H1 (cell line): ENCODE measurements at regions not wholly inside any gene's neighbourhood (a gene's known extent, or its start where the extent isn't known, plus 50 kb on each side); places are given as distances from the start of the nearest gene placed in this dataset.

Experiments used
- CTCF ChIA-PET: fragments of 300-600 bp; sonication (Branson Sonifier 250); formaldehyde crosslinking; loops from one replicate; lab custom pipeline; 2021; ENCODE audit not compliant: partially characterized antibody; lab: Charles Lee
- POLR2A ChIA-PET: fragments of 300-600 bp; sonication (Branson Sonifier 250); formaldehyde crosslinking; loops from one replicate; lab custom pipeline; 2021; ENCODE audit warnings: inconsistent platforms; ENCODE audit not compliant: partially characterized antibody; lab: Charles Lee
- DNase-seq, 2 experiments: peaks; one replicate each; pipeline versions ENCODE4 v3.0.0 to v3.0.0-alpha.2; 2010 to 2022; ENCODE audit warnings: low spot score in 2 of 2, low read depth in 1 of 2, mixed read lengths in 1 of 2
- FAIRE-seq: peaks from 2 replicates; lab custom pipeline; 2011; peaks lifted over from hg19 to GRCh38; lab: Jason Lieb, UNC
- H2AFZ ChIP-seq: 2 replicates; pipeline ENCODE4 v1.8.1; 2012; ENCODE audit warnings: low read length, inconsistent platforms
- H2AK5ac ChIP-seq: 2 replicates; pipeline ENCODE4 v1.6.1; 2013; ENCODE audit warnings: low read depth, low read length
- H2BK120ac ChIP-seq: replicated peaks from 2 replicates; pipeline ENCODE3; 2013; ENCODE audit warnings: low read depth, low read length, inconsistent platforms
- H2BK12ac ChIP-seq: 2 replicates; pipeline ENCODE4 v1.6.1; 2013; ENCODE audit warnings: low read depth, low read length
- H2BK15ac ChIP-seq: 2 replicates; pipeline ENCODE4 v1.6.1; 2013; ENCODE audit warnings: low read length
- H2BK20ac ChIP-seq: 2 replicates; pipeline ENCODE4 v1.6.1; 2013; ENCODE audit warnings: low read length
- H2BK5ac ChIP-seq: 2 replicates; pipeline ENCODE4 v1.6.1; 2013; ENCODE audit warnings: low read depth, low read length
- H3K14ac ChIP-seq: 2 replicates; pipeline ENCODE4 v1.6.1; 2013; ENCODE audit warnings: inconsistent platforms; ENCODE audit not compliant: insufficient read length
- H3K18ac ChIP-seq: 2 replicates; pipeline ENCODE4 v1.6.1; 2013; ENCODE audit warnings: low read length; ENCODE audit errors: extremely low read depth
- H3K23ac ChIP-seq: 2 replicates; pipeline ENCODE4 v1.6.1; 2013; ENCODE audit warnings: inconsistent platforms; ENCODE audit not compliant: insufficient read length
- H3K23me2 ChIP-seq: 2 replicates; pipeline ENCODE4 v1.6.1; 2013; ENCODE audit warnings: low read depth, low read length
- H3K27ac ChIP-seq: 2 replicates; pipeline ENCODE4 v1.6.1; 2011; ENCODE audit warnings: low read depth, low read length, inconsistent platforms
- H3K27me3 ChIP-seq, 4 experiments: replicated peaks in 1 of 4; 1 replicate in 1 of 4; 2 replicates in 3 of 4; pipeline versions ENCODE4 v1.6.1 to v1.8.1; 2011 to 2013; ENCODE audit warnings: low read length in 3 of 4, mild to moderate bottlenecking in 3 of 4, inconsistent platforms in 2 of 4, mixed read lengths in 2 of 4, moderate library complexity in 1 of 4; ENCODE audit not compliant: control insufficient read depth in 3 of 4, insufficient read depth in 3 of 4; ENCODE audit errors: extremely low read depth in 1 of 4
- H3K36me3 ChIP-seq, 4 experiments: 2 replicates each; pipeline versions ENCODE4 v1.6.1 to v1.8.1; 2011 to 2013; ENCODE audit warnings: mild to moderate bottlenecking in 4 of 4, low read length in 3 of 4, moderate library complexity in 2 of 4, control low read depth in 1 of 4, inconsistent platforms in 1 of 4; ENCODE audit not compliant: insufficient read depth in 4 of 4, control insufficient read depth in 2 of 4
- H3K4ac ChIP-seq: replicated peaks from 2 replicates; pipeline ENCODE3; 2013; ENCODE audit warnings: low read length, low read depth, mixed read lengths, inconsistent platforms; ENCODE audit not compliant: insufficient read length
- H3K4me1 ChIP-seq, 4 experiments: replicated peaks in 1 of 4; 1 replicate in 1 of 4; 2 replicates in 3 of 4; pipeline versions ENCODE4 v1.6.1 to v1.8.1; 2011 to 2013; ENCODE audit warnings: low read length in 3 of 4, inconsistent platforms in 2 of 4, mixed read lengths in 1 of 4; ENCODE audit not compliant: insufficient read depth in 4 of 4, control insufficient read depth in 3 of 4
- H3K4me2 ChIP-seq, 2 experiments: 2 replicates each; pipeline versions ENCODE4 v1.6.1 to v1.8.1; 2011 to 2013; ENCODE audit warnings: low read depth in 2 of 2, low read length in 2 of 2, control low read depth in 1 of 2, inconsistent platforms in 1 of 2, mild to moderate bottlenecking in 1 of 2; ENCODE audit not compliant: insufficient read depth in 1 of 2
- H3K4me3 ChIP-seq, 4 experiments: fragments of 200-600, 300-600 bp in 1 of 4; sonication (generic), shearing (Covaris generic), sonication (Bioruptor Twin) in 1 of 4; 2 replicates each; pipeline versions ENCODE4 v1.5.1 to v1.8.1; 2011 to 2016; ENCODE audit warnings: low read length in 4 of 4, low read depth in 3 of 4, control low read depth in 2 of 4, inconsistent platforms in 2 of 4, mild to moderate bottlenecking in 2 of 4, mixed read lengths in 1 of 4, moderate library complexity in 1 of 4; ENCODE audit not compliant: insufficient read depth in 2 of 4; ENCODE audit errors: extremely low read depth in 1 of 4
- H3K56ac ChIP-seq: replicated peaks from 2 replicates; pipeline ENCODE3; 2013; ENCODE audit warnings: low read depth, mild to moderate bottlenecking, mixed read lengths, low read length, inconsistent platforms; ENCODE audit not compliant: insufficient read length
- H3K79me1 ChIP-seq: 2 replicates; pipeline ENCODE4 v1.6.1; 2013; ENCODE audit warnings: low read depth, low read length, control low read depth
- H3K79me2 ChIP-seq, 2 experiments: 2 replicates each; pipeline versions ENCODE4 v1.6.1 to v1.8.1; 2012 to 2013; ENCODE audit warnings: low read length in 2 of 2, mild to moderate bottlenecking in 2 of 2, inconsistent platforms in 1 of 2; ENCODE audit not compliant: insufficient read depth in 2 of 2, control insufficient read depth in 1 of 2
- H3K9ac ChIP-seq, 4 experiments: replicated peaks in 1 of 4; 1 replicate in 1 of 4; 2 replicates in 3 of 4; pipeline versions ENCODE4 v1.6.1 to v1.8.1; 2011 to 2013; ENCODE audit warnings: low read depth in 3 of 4, low read length in 3 of 4, control low read depth in 2 of 4, mild to moderate bottlenecking in 2 of 4, moderate library complexity in 2 of 4, inconsistent platforms in 1 of 4; ENCODE audit errors: extremely low read depth in 1 of 4
- H3K9me3 ChIP-seq, 2 experiments: 2 replicates each; pipeline versions ENCODE4 v1.6.1 to v1.8.1; 2012 to 2013; ENCODE audit warnings: mild to moderate bottlenecking in 2 of 2, moderate library complexity in 2 of 2, control low read depth in 1 of 2, inconsistent platforms in 1 of 2, low read depth in 1 of 2, low read length in 1 of 2, mixed read lengths in 1 of 2; ENCODE audit not compliant: insufficient read depth in 2 of 2
- H4K20me1 ChIP-seq, 2 experiments: replicated peaks in 1 of 2; 2 replicates each; pipeline versions ENCODE3 to v1.8.1; 2011 to 2013; ENCODE audit warnings: inconsistent platforms in 2 of 2, low read length in 2 of 2, mild to moderate bottlenecking in 1 of 2; ENCODE audit not compliant: insufficient read depth in 2 of 2, control insufficient read depth in 1 of 2
- H4K5ac ChIP-seq: 2 replicates; pipeline ENCODE4 v1.6.1; 2013; ENCODE audit warnings: low read length, low read depth, mixed read lengths, inconsistent platforms; ENCODE audit not compliant: insufficient read length
- H4K8ac ChIP-seq: 2 replicates; pipeline ENCODE4 v1.8.0; 2013; ENCODE audit warnings: mild to moderate bottlenecking, moderate library complexity, low read length, inconsistent platforms; ENCODE audit not compliant: insufficient read depth; ENCODE audit errors: extremely low read depth
- H4K91ac ChIP-seq: replicated peaks from 2 replicates; pipeline ENCODE3; 2013; ENCODE audit warnings: low read length, mixed read lengths, inconsistent platforms; ENCODE audit not compliant: insufficient read length
- BCL11A ChIP-seq, 2 experiments: IDR thresholded peaks; one replicate each; pipeline ENCODE4 v1.6.1; 2011; ENCODE audit warnings: low read depth in 2 of 2, low read length in 2 of 2, mild to moderate bottlenecking in 2 of 2
- CTCF ChIP-seq, 3 experiments: IDR thresholded peaks; 1 replicate in 2 of 3; 2 replicates in 1 of 3; pipeline versions ENCODE4 v1.5.1 to v1.6.1; 2011; ENCODE audit warnings: low read length in 3 of 3, mild to moderate bottlenecking in 3 of 3, inconsistent platforms in 2 of 3, low read depth in 1 of 3, moderate library complexity in 1 of 3; ENCODE audit not compliant: insufficient read depth in 1 of 3; ENCODE audit errors: control extremely low read depth in 1 of 3
- FOSL1 ChIP-seq: IDR thresholded peaks from 2 replicates; pipeline ENCODE4 v1.6.1; 2011; ENCODE audit warnings: mild to moderate bottlenecking, low read depth, low read length, moderate library complexity; ENCODE audit not compliant: insufficient read depth
- PHF8 ChIP-seq: fragments of 200-600 bp; sonication (generic); conservative IDR thresholded peaks from 2 replicates; pipeline ENCODE4 v1.7.1; 2012; ENCODE audit warnings: low read depth, mild to moderate bottlenecking, inconsistent platforms, low read length, moderate library complexity
- SIRT6 ChIP-seq: IDR thresholded peaks from one replicate; pipeline ENCODE4 v1.7.1; 2012; ENCODE audit warnings: low read length, inconsistent platforms
- SIX5 ChIP-seq: IDR thresholded peaks from 2 replicates; pipeline ENCODE4 v1.6.1; 2011; ENCODE audit warnings: mild to moderate bottlenecking, low read depth, low read length
- SP2 ChIP-seq: IDR thresholded peaks from 2 replicates; pipeline ENCODE4 v1.6.1; 2012; ENCODE audit warnings: mild to moderate bottlenecking, low read length, inconsistent platforms
- USF2 ChIP-seq: IDR thresholded peaks from 2 replicates; pipeline ENCODE4 v1.6.1; 2011; ENCODE audit warnings: low read length, improper control_type of control experiment

- Histone ChIP-seq H2BK120ac (no peak overlapping the region), H3K27me3 (no peaks in the 10 kb centered on the region), H3K4me1 (no peaks in the 10 kb centered on the region), H3K4ac (no peak overlapping the region), H4K20me1 (no peaks in the 10 kb centered on the region), H4K8ac (no peak overlapping the region), H4K5ac (no peak overlapping the region), H2BK5ac (no peak overlapping the region), H3K23ac (no peak overlapping the region), H3K23me2 (no peaks in the 10 kb centered on the region), H2AK5ac (no peak overlapping the region)
- POLR2A ChIA-PET = no interaction called here
- TF ChIP-seq FOSL1 = no peak
- no peak for TF ChIP-seq SIX5
- TF ChIP-seq PHF8 = no peak
- TF ChIP-seq BCL11A (IDR thresholded peaks at IDR 0.05; ENCODE audit: low read depth in 2 of 2, low read length in 2 of 2) = no peak
- no peak for TF ChIP-seq SP2
- no peak for TF ChIP-seq USF2
- TF ChIP-seq SIRT6 = no peak
- no peak for TF ChIP-seq CTCF (IDR thresholded peaks at IDR 0.05; ENCODE audit: control extremely low read depth in 1 of 3, insufficient read depth in 1 of 3, low read depth in 1 of 3, low read length in 3 of 3)
- TF ChIP-seq, all 59 proteins: peak for 0
- FAIRE-seq (no peak), DNase-seq (no peak)
- Histone ChIP-seq H3K79me1 (no peaks in the 10 kb centered on the region), H3K9me3 (peaks cover 2 to 12% of the 10 kb centered on the region in 2 experiments; a peak in 2 of 4 replicates), H3K14ac (no peak overlapping the region), H3K56ac (no peak overlapping the region), H3K27ac (no peak overlapping the region), H2BK20ac (no peak overlapping the region), H3K9ac (no peak overlapping the region), H2BK15ac (no peak overlapping the region), H2AFZ (no peak overlapping the region), H3K4me2 (no peak overlapping the region), H3K79me2 (no peaks in the 10 kb centered on the region), H3K18ac (no peak overlapping the region), H3K36me3 (no peaks in the 10 kb centered on the region), H3K4me3 (no peak overlapping the region), H2BK12ac (no peak overlapping the region), H4K91ac (no peak overlapping the region)
- CTCF ChIA-PET = no interaction called here
These were observed 329.1 kb downstream of the USP25 start for GRCh38 chr21:16058896-16059295.
